K562 (cell line): ENCODE measurements at regions not wholly inside any gene's neighbourhood (a gene's known extent, or its start where the extent isn't known, plus 50 kb on each side); places are given as distances from the start of the nearest gene placed in this dataset.

Source experiments
- ATAC-seq: fragments of 200-7000 bp; cut with Tn5 transposase; 3 replicates; pipeline ENCODE4 v1.9.1; 2020; ENCODE audit warnings: moderate library complexity
- BruUV-seq: library from RNA; stranded (reverse); fragments of 400-500 nt; replicated peaks from 2 replicates; lab custom pipeline; 2021; lab: Mats Ljungman, UMichigan
- CTCF ChIA-PET: fragments of 300-600 bp; formaldehyde crosslinking; extraction: SDS; loops from one replicate; lab custom pipeline; 2021; ENCODE audit warnings: low intra/inter-chr PET ratio; lab: Yijun Ruan, JAX
- POLR2A ChIA-PET: fragments of 300-600, 350-650 bp; sonication (Branson Sonifier 250); formaldehyde crosslinking; extraction: SDS; loops from one replicate; lab custom pipeline; 2021; ENCODE audit warnings: antibody characterized with exemption, inconsistent platforms; lab: Yijun Ruan, JAX
- DNase-seq, 4 experiments: peaks; one replicate each; pipeline versions ENCODE4 v3.0.0 to v3.0.0-alpha.2; 2011 to 2018; ENCODE audit warnings: low spot score in 3 of 4, mixed read lengths in 3 of 4; ENCODE audit errors: extremely low read depth in 1 of 4
- FAIRE-seq: peaks from 2 replicates; lab custom pipeline; 2011; peaks lifted over from hg19 to GRCh38; lab: Jason Lieb, UNC
- H2AFZ ChIP-seq: 2 replicates; pipeline ENCODE4 v1.6.0; 2011; ENCODE audit warnings: low read depth, low read length, control low read depth, inconsistent platforms
- H3K27ac ChIP-seq: fragments of 200-600 bp; 3 replicates; pipeline ENCODE4 v1.8.0; 2011; ENCODE audit warnings: low read depth, mild to moderate bottlenecking, control low read depth, inconsistent platforms, low read length, moderate library complexity, mixed read lengths; ENCODE audit errors: extremely low read depth
- H3K27me3 ChIP-seq, 2 experiments: fragments of 300-600 bp in 1 of 2; 2 replicates in 1 of 2; 3 replicates in 1 of 2; pipeline versions ENCODE4 v1.6.0 to v1.8.0; 2011; ENCODE audit warnings: inconsistent platforms in 2 of 2, low read length in 2 of 2, mild to moderate bottlenecking in 1 of 2, mixed read lengths in 1 of 2, moderate library complexity in 1 of 2; ENCODE audit not compliant: control insufficient read depth in 2 of 2, insufficient read depth in 2 of 2
- H3K36me3 ChIP-seq: fragments of 300-600 bp; 3 replicates; pipeline ENCODE4 v1.8.0; 2011; ENCODE audit warnings: mild to moderate bottlenecking, low read length, inconsistent platforms; ENCODE audit not compliant: control insufficient read depth, insufficient read depth
- H3K4me1 ChIP-seq, 2 experiments: fragments of 200-600 bp in 1 of 2; replicated peaks in 1 of 2; 2 replicates in 1 of 2; 3 replicates in 1 of 2; pipeline versions ENCODE4 v1.5.1 to v1.8.0; 2011; ENCODE audit warnings: inconsistent platforms in 2 of 2, low read length in 2 of 2, mild to moderate bottlenecking in 1 of 2, mixed read lengths in 1 of 2, moderate library complexity in 1 of 2; ENCODE audit not compliant: control insufficient read depth in 2 of 2, insufficient read depth in 2 of 2
- H3K4me2 ChIP-seq: 2 replicates; pipeline ENCODE4 v1.6.1; 2011; ENCODE audit warnings: low read length, control low read depth, inconsistent platforms, mixed read lengths; ENCODE audit not compliant: insufficient read depth
- H3K4me3 ChIP-seq: fragments of 200-600 bp; sonication (generic), shearing (Covaris generic); 2 replicates; pipeline ENCODE4 v1.5.1; 2016; ENCODE audit warnings: control low read depth, inconsistent platforms
- H3K79me2 ChIP-seq: fragments of 200-600 bp; 3 replicates; pipeline ENCODE4 v1.8.0; 2011; ENCODE audit warnings: low read length, inconsistent platforms; ENCODE audit not compliant: control insufficient read depth, insufficient read depth
- H3K9ac ChIP-seq, 2 experiments: 2 replicates each; pipeline versions ENCODE4 v1.6.0 to v1.6.1; 2011; ENCODE audit warnings: low read depth in 2 of 2, low read length in 2 of 2, control low read depth in 1 of 2, inconsistent platforms in 1 of 2, mild to moderate bottlenecking in 1 of 2, mixed read lengths in 1 of 2; ENCODE audit not compliant: insufficient read depth in 1 of 2
- H3K9me1 ChIP-seq: one replicate; pipeline ENCODE4 v1.6.0; 2011; ENCODE audit warnings: inconsistent platforms, mild to moderate bottlenecking, low read length, moderate library complexity; ENCODE audit not compliant: control insufficient read depth, insufficient read depth
- H3K9me3 ChIP-seq: replicated peaks from 2 replicates; pipeline ENCODE4 v1.5.1; 2011; ENCODE audit warnings: low read depth, low read length, inconsistent platforms; ENCODE audit not compliant: control insufficient read depth, insufficient read depth
- H4K20me1 ChIP-seq: replicated peaks from 2 replicates; pipeline ENCODE4 v1.6.1; 2011; ENCODE audit warnings: low read length, inconsistent platforms, mixed read lengths; ENCODE audit not compliant: control insufficient read depth, insufficient read depth
- BCL6 ChIP-seq: fragments of 250-450 bp; sonication (Bioruptor Pico); IDR thresholded peaks from 2 replicates; pipeline ENCODE4 v1.4.0; 2020
- BCLAF1 ChIP-seq, 2 experiments: fragments of 450-650 bp in 1 of 2; IDR thresholded peaks; 2 replicates each; pipeline ENCODE4 v1.6.1; 2011 to 2017; ENCODE audit warnings: low read depth in 2 of 2, antibody characterized with exemption in 1 of 2, borderline replicate concordance in 1 of 2, low read length in 1 of 2, mild to moderate bottlenecking in 1 of 2, mixed read lengths in 1 of 2; ENCODE audit not compliant: control insufficient read depth in 1 of 2
- DLX4 ChIP-seq: fragments of 250-450 bp; sonication (Bioruptor Pico); IDR thresholded peaks from 2 replicates; pipeline ENCODE4 v1.6.1; 2021; ENCODE audit warnings: mild to moderate bottlenecking
- E2F6 ChIP-seq, 2 experiments: IDR thresholded peaks; 2 replicates each; pipeline ENCODE4 v1.6.1; 2011; ENCODE audit warnings: borderline replicate concordance in 1 of 2, control low read depth in 1 of 2, low read depth in 1 of 2, low read length in 1 of 2, mild to moderate bottlenecking in 1 of 2, mixed read lengths in 1 of 2, moderate library complexity in 1 of 2; ENCODE audit not compliant: insufficient read depth in 1 of 2, insufficient read length in 1 of 2, poor library complexity in 1 of 2, severe bottlenecking in 1 of 2; ENCODE audit errors: extremely low read depth in 1 of 2
- EWSR1 ChIP-seq: fragments of 450-650 bp; IDR thresholded peaks from 2 replicates; pipeline ENCODE4 v1.6.1; 2018; ENCODE audit warnings: borderline replicate concordance, mild to moderate bottlenecking, low read depth, moderate library complexity; ENCODE audit not compliant: partially characterized antibody
- FOXJ2 ChIP-seq: fragments of 200-800 bp; sonication (Bioruptor generic); IDR thresholded peaks from 2 replicates; pipeline ENCODE4 v1.6.1; 2016; ENCODE audit warnings: missing genetic modification characterization, missing compliant biosample characterization
- FOXK2 ChIP-seq, 2 experiments: fragments of 450-650 bp; IDR thresholded peaks in 1 of 2; conservative IDR thresholded peaks in 1 of 2; 2 replicates each; pipeline ENCODE4 v1.6.1; 2016; ENCODE audit warnings: low read depth in 2 of 2, mild to moderate bottlenecking in 1 of 2
- JUNB ChIP-seq: fragments of 450-650 bp; formaldehyde crosslinking; conservative IDR thresholded peaks from 2 replicates; pipeline ENCODE4 v1.4.0; 2020; ENCODE audit warnings: mild to moderate bottlenecking
- POLR2A ChIP-seq: fragments of 450-650 bp; conservative IDR thresholded peaks from 2 replicates; pipeline ENCODE4 v1.6.1; 2016
- RBM14 ChIP-seq: fragments of 200-400 bp; formaldehyde crosslinking; IDR thresholded peaks from 2 replicates; pipeline ENCODE4 v1.6.1; 2018; ENCODE audit warnings: low read depth, mild to moderate bottlenecking, low read length, moderate library complexity, borderline replicate concordance; ENCODE audit not compliant: insufficient read depth
- USF1 ChIP-seq: sonication (generic); formaldehyde crosslinking; IDR thresholded peaks from 2 replicates; pipeline ENCODE4 v1.9.0; 2022; ENCODE audit warnings: mild to moderate bottlenecking, missing genetic modification reagents
- ZBED1 ChIP-seq: IDR thresholded peaks from 2 replicates; pipeline ENCODE4 v1.6.1; 2014
- ZFP91 ChIP-seq: sonication (generic); formaldehyde crosslinking; IDR thresholded peaks from 2 replicates; pipeline ENCODE4 v1.8.0; 2022; ENCODE audit warnings: mild to moderate bottlenecking, missing genetic modification reagents
- ZNF668 ChIP-seq: fragments of 250-450 bp; sonication (Bioruptor Pico); IDR thresholded peaks from 2 replicates; pipeline ENCODE4 v1.8.0; 2022; ENCODE audit warnings: mild to moderate bottlenecking, inconsistent platforms
- ZNF766 ChIP-seq: fragments of 200-800 bp; sonication (Bioruptor generic); conservative IDR thresholded peaks from 2 replicates; pipeline ENCODE4 v1.6.1; 2016; ENCODE audit warnings: missing genetic modification characterization, missing compliant biosample characterization
- WGBS: fragments of 100-300 bp; shearing (Covaris generic); methylation state at CpG from one replicate; pipeline ENCODE4 v1.1.6; 2016; ENCODE audit warnings: low coverage, mixed read lengths; ENCODE audit not compliant: insufficient coverage; ENCODE audit errors: missing lambda C conversion rate; 5-methylcytosine and 5-hydroxymethylcytosine counted together
- in situ Hi-C: fragments of 300-500 bp; cut with MboI; formaldehyde crosslinking; loops from 4 replicates; pipeline ENCODE4 v1.15.0; 2018; ENCODE audit warnings: inconsistent platforms, mixed read lengths
- intact Hi-C: fragments of 100-400 bp; cut with micrococcal nuclease; formaldehyde crosslinking; loops from 2 replicates; pipeline ENCODE4 v1.14.2; 2022

- POLR2A ChIA-PET, result no interaction called here
- Histone ChIP-seq H3K27ac (no peak overlapping the region), H3K4me3 (no peak overlapping the region), H3K4me1 (no peaks in the 10 kb centered on the region), H3K27me3 (no peaks in the 10 kb centered on the region), H3K9me3 (peaks cover 3% of the 10 kb centered on the region), H2AFZ (no peak overlapping the region), H3K9ac (no peak overlapping the region), H3K9me1 (no peaks in the 10 kb centered on the region), H3K4me2 (no peak overlapping the region), H4K20me1 (no peaks in the 10 kb centered on the region), H3K79me2 (no peaks in the 10 kb centered on the region), H3K36me3 (no peaks in the 10 kb centered on the region)
- WGBS, result 0% methylated on average over 4 of the region's 4 CpGs
- no TSS peak for BruUV-seq
- in situ Hi-C loops, result no loop called here
- DNase-seq, result no peak
- no peak for ATAC-seq
- TF ChIP-seq EWSR1 (no peak), ZFP91 (CRISPR knock-in tag) (no peak), ZNF766 (CRISPR knock-in tag) (no peak), BCLAF1 (IDR thresholded peaks at IDR 0.05; ENCODE audit: borderline replicate concordance in 1 of 2, control insufficient read depth in 1 of 2, low read depth in 2 of 2, low read length in 1 of 2) (no peak), JUNB (CRISPR knock-in tag) (no peak), DLX4 (no peak), POLR2A (no peak), E2F6 (IDR thresholded peaks at IDR 0.05; ENCODE audit: borderline replicate concordance in 1 of 2, extremely low read depth in 1 of 2, insufficient read depth in 1 of 2, insufficient read length in 1 of 2, low read depth in 1 of 2, low read length in 1 of 2, poor library complexity in 1 of 2, severe bottlenecking in 1 of 2) (no peak), FOXJ2 (no peak), BCL6 (CRISPR knock-in tag) (no peak), USF1 (CRISPR knock-in tag) (no peak), ZNF668 (CRISPR knock-in tag) (no peak), FOXK2 (conservative IDR thresholded peaks at IDR 0.05 in 1 of 2, IDR thresholded peaks at IDR 0.05 in 1 of 2; ENCODE audit: low read depth in 2 of 2) (no peak), RBM14 (no peak), ZBED1 (no peak)
- intact Hi-C loops, result no loop called here
- CTCF ChIA-PET, result no interaction called here
- FAIRE-seq, result no peak
These were observed 206.8 kb upstream of the DDI1 start for GRCh38 chr11:103829596-103829995.
